Vagina (tissue), 2 donors: ENCODE measurements at regions not wholly inside any gene's neighbourhood (a gene's known extent, or its start where the extent isn't known, plus 50 kb on each side); places are given as distances from the start of the nearest gene placed in this dataset.

Experiments
- DNase-seq, 2 donors: peaks; one replicate each; pipeline ENCODE4 v3.0.0-alpha.2; 2017; ENCODE audit errors: extremely low spot score in 2 of 2
- H3K27ac ChIP-seq: fragments of 200-600 bp; sonication (generic); one replicate; pipeline ENCODE4 v1.5.1; 2019
- H3K27me3 ChIP-seq: fragments of 200-600 bp; sonication (generic); one replicate; pipeline ENCODE4 v1.5.1; 2019
- H3K36me3 ChIP-seq, 2 donors: fragments of 200-600 bp; sonication (generic); one replicate each; pipeline ENCODE4 v1.5.1; 2017 to 2019
- H3K4me1 ChIP-seq: fragments of 200-600 bp; sonication (generic); one replicate; pipeline ENCODE4 v1.5.1; 2019
- H3K4me3 ChIP-seq, 2 donors: fragments of 200-600 bp; sonication (generic); 1 replicate in 1 of 2; 2 replicates in 1 of 2; pipeline ENCODE4 v1.5.1; 2016 to 2019
- H3K9me3 ChIP-seq: fragments of 200-600 bp; sonication (generic); one replicate; pipeline ENCODE4 v1.5.1; 2019
- POLR2A ChIP-seq, 2 donors: fragments of 450-650 bp; IDR thresholded peaks; one replicate each; pipeline ENCODE4 v1.6.1; 2017; ENCODE audit warnings: antibody characterized with exemption in 2 of 2, mild to moderate bottlenecking in 2 of 2, moderate library complexity in 2 of 2
- POLR2AphosphoS5 ChIP-seq, 2 donors: sonication (generic); formaldehyde crosslinking; IDR thresholded peaks; one replicate each; pipeline ENCODE4 v1.9.0; 2017; ENCODE audit warnings: antibody characterized with exemption in 2 of 2, mild to moderate bottlenecking in 2 of 2, low read depth in 1 of 2; ENCODE audit not compliant: insufficient read depth in 1 of 2
- intact Hi-C: fragments of 100-400 bp; cut with DNase I; formaldehyde crosslinking; loops from one replicate; pipeline ENCODE4 v1.15.1; 2023
- TF ChIP-seq, protein P1 (sequence below), 3 experiments: fragments of 450-650 bp in 2 of 3; fragments of 200-600 bp in 1 of 3; sonication (generic) in 1 of 3; IDR thresholded peaks; one replicate each; pipeline ENCODE4 v1.5.1; 2017 to 2019; ENCODE audit warnings: antibody characterized with exemption in 3 of 3, mild to moderate bottlenecking in 2 of 3, moderate library complexity in 2 of 3

DNA sequence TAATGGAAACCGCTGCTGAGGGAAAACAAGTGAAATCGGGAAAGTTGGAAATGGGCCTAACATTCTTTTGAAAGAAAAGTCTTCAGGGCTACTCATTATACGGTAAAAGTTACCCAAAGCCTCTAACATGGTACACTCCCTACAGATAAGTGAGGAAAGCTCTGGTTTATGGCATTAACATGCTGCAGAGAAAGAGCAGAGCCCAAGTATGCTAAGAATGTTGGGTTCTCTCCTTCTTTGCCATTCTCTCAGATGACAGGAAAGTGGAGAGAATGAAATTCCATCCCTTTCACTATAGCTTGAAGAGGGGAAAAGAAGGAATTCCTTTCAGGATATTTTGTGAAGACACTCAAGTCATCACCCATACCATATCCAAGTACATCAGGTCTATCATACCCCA, 348.0 kb downstream of the SEC23A start:
- Histone ChIP-seq H3K36me3 (no peaks in the 10 kb centered on the region), H3K4me3 (no peak overlapping the region), H3K4me1 (no peaks in the 10 kb centered on the region), H3K27ac (no peak overlapping the region), H3K9me3 (no peaks in the 10 kb centered on the region), H3K27me3 (no peaks in the 10 kb centered on the region)
- no peak for TF ChIP-seq POLR2A (IDR thresholded peaks at IDR 0.05)
- TF ChIP-seq, protein P1, sequence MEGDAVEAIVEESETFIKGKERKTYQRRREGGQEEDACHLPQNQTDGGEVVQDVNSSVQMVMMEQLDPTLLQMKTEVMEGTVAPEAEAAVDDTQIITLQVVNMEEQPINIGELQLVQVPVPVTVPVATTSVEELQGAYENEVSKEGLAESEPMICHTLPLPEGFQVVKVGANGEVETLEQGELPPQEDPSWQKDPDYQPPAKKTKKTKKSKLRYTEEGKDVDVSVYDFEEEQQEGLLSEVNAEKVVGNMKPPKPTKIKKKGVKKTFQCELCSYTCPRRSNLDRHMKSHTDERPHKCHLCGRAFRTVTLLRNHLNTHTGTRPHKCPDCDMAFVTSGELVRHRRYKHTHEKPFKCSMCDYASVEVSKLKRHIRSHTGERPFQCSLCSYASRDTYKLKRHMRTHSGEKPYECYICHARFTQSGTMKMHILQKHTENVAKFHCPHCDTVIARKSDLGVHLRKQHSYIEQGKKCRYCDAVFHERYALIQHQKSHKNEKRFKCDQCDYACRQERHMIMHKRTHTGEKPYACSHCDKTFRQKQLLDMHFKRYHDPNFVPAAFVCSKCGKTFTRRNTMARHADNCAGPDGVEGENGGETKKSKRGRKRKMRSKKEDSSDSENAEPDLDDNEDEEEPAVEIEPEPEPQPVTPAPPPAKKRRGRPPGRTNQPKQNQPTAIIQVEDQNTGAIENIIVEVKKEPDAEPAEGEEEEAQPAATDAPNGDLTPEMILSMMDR (IDR thresholded peaks at IDR 0.05): no peak
- TF ChIP-seq POLR2AphosphoS5 (IDR thresholded peaks at IDR 0.05; ENCODE audit: insufficient read depth in 1 of 2, low read depth in 1 of 2): no peak
- intact Hi-C loops: no loop called here
- DNase-seq: no peak

DNA sequence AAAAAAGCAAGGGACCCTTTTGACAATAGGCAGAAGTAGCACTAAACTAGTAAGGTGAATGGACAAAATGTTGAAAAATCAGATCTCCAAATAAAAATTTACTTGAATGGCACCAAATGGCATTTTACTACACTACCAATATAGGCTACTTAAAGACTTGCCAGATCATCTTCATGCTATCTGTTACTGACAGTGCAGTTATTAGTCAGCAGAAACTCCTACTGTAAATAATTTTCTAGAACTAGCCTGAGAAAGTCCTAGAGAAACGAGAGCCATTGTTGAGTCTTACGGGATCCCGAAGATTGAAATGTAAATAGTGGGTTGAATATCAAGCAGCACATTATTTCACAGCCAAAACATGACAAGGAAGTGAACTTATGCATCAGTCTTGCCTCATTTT, 350.3 kb downstream of the SEC23A start:
- H3K4me3 ChIP-seq: no peak overlapping the region
- intact Hi-C loops: no loop called here
- TF ChIP-seq, protein P1 (IDR thresholded peaks at IDR 0.05): no peak
- TF ChIP-seq POLR2A (IDR thresholded peaks at IDR 0.05) (no peak), POLR2AphosphoS5 (IDR thresholded peaks at IDR 0.05; ENCODE audit: insufficient read depth in 1 of 2, low read depth in 1 of 2) (no peak)
- H3K4me1 ChIP-seq: no peaks in the 10 kb centered on the region
- no peaks in the 10 kb centered on the region for H3K9me3 ChIP-seq
- H3K36me3 ChIP-seq: no peaks in the 10 kb centered on the region
- no peak overlapping the region for H3K27ac ChIP-seq
- no peak for DNase-seq
- H3K27me3 ChIP-seq: no peaks in the 10 kb centered on the region

- Histone ChIP-seq H3K9me3 (no peaks in the 10 kb centered on the region), H3K27me3 (no peaks in the 10 kb centered on the region), H3K36me3 (no peaks in the 10 kb centered on the region), H3K27ac (no peak overlapping the region), H3K4me1 (no peaks in the 10 kb centered on the region), H3K4me3 (no peak overlapping the region)
- no peak for DNase-seq
- no peak for TF ChIP-seq POLR2AphosphoS5 (IDR thresholded peaks at IDR 0.05; ENCODE audit: insufficient read depth in 1 of 2, low read depth in 1 of 2)
- no peak for TF ChIP-seq POLR2A (IDR thresholded peaks at IDR 0.05)
- TF ChIP-seq, protein P1 (IDR thresholded peaks at IDR 0.05): no peak
- intact Hi-C loops: no loop called here
Measured at GRCh38 chr14:38752341-38752740, 350.7 kb downstream of the SEC23A start.

- Histone ChIP-seq H3K27me3 (no peaks in the 10 kb centered on the region), H3K4me1 (no peaks in the 10 kb centered on the region), H3K4me3 (no peak overlapping the region), H3K36me3 (no peaks in the 10 kb centered on the region), H3K27ac (no peak overlapping the region), H3K9me3 (no peaks in the 10 kb centered on the region)
- no peak for TF ChIP-seq POLR2A (IDR thresholded peaks at IDR 0.05)
- no peak for TF ChIP-seq POLR2AphosphoS5 (IDR thresholded peaks at IDR 0.05; ENCODE audit: insufficient read depth in 1 of 2, low read depth in 1 of 2)
- TF ChIP-seq, protein P1 (IDR thresholded peaks at IDR 0.05): no peak
- intact Hi-C loops: no loop called here
- no peak for DNase-seq
Measured at GRCh38 chr14:38751459-38751858, 351.6 kb downstream of the SEC23A start.

- H3K27me3 ChIP-seq: no peaks in the 10 kb centered on the region
- TF ChIP-seq POLR2A (IDR thresholded peaks at IDR 0.05): no peak
- TF ChIP-seq, protein P1 (IDR thresholded peaks at IDR 0.05): no peak
- intact Hi-C loops: no loop called here
- no peak for DNase-seq
- no peaks in the 10 kb centered on the region for H3K36me3 ChIP-seq
- H3K9me3 ChIP-seq: no peaks in the 10 kb centered on the region
- no peaks in the 10 kb centered on the region for H3K4me1 ChIP-seq
- H3K27ac ChIP-seq: no peak overlapping the region
- no peak overlapping the region for H3K4me3 ChIP-seq
Measured at GRCh38 chr14:38749936-38750335, 353.1 kb downstream of the SEC23A start.
